ENCODE measurements at regions not wholly inside any gene's neighbourhood (a gene's known extent, or its start where the extent isn't known, plus 50 kb on each side); places are given as distances from the start of the nearest gene placed in this dataset.

DNA sequence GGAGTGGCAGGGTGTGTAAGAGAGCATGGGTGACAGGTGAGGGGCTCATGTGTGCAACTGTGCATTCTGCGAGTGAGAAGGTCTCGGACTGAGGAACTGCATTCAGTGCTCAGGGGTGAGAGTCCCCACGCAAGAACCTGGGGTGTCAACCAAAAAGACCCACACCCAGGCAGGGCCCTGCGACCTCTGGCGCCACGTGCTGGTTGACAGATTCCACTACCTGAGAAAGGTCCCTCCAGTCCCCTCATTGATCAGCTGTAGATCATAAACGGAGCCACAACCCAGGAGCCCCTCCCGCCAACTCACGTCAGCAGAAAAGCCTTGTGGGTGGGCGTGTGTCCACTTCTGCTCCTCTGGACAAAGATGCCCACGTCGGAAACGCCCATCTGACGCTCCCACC is 98.7 kb downstream of the ASCL4 start (continued):
- TF ChIP-seq RAD21 (IDR thresholded peaks at IDR 0.05; ENCODE audit: low read depth) = no peak

GRCh38 chr12:107875786-107876185 is 101.3 kb downstream of the ASCL4 start:
- Histone ChIP-seq H3K36me3 (ENCODE audit: control insufficient read depth in 1 of 2, insufficient read depth in 2 of 2, low read length in 2 of 2) (no peaks in the 10 kb centered on the region), H3K9ac (ENCODE audit: low read length) (no peak overlapping the region), H3K4me3 (replicated peaks in 1 of 2; ENCODE audit: low read depth in 1 of 2, low read length in 2 of 2) (no peak overlapping the region)

More at GRCh38 chr12:107875786-107876185, 101.3 kb downstream of the ASCL4 start:
- no TSS peak for BruUV-seq (replicated peaks)
- Histone ChIP-seq H3K27ac (ENCODE audit: low read depth, low read length) (no peak overlapping the region), H3K4me2 (ENCODE audit: low read length) (no peak overlapping the region), H3K9me2 (ENCODE audit: insufficient read depth) (no peaks in the 10 kb centered on the region), H4K20me1 (ENCODE audit: insufficient read depth) (no peaks in the 10 kb centered on the region), H3K9me3 (ENCODE audit: control insufficient read depth in 1 of 2, insufficient read depth in 1 of 2, low read depth in 1 of 2, low read length in 2 of 2) (no peaks in the 10 kb centered on the region), H3K79me2 (ENCODE audit: insufficient read depth, low read length) (no peaks in the 10 kb centered on the region), H3K4me1 (ENCODE audit: control insufficient read depth in 1 of 2, insufficient read depth in 2 of 2, low read length in 2 of 2) (no peaks in the 10 kb centered on the region), H3K27me3 (ENCODE audit: insufficient read depth, low read length) (peaks cover 26% of the 10 kb centered on the region), H2AFZ (ENCODE audit: low read depth, low read length, poor library complexity, severe bottlenecking) (no peak overlapping the region)
- ATAC-seq = no peak
- intact Hi-C loops (cut with micrococcal nuclease) = no loop called here
- RAD21 ChIA-PET (ENCODE audit: low non-redundant PET in 1 of 2, low total read pairs in 2 of 2, uncharacterized antibody in 2 of 2, unreplicated experiment in 2 of 2) = no interaction called here
- TF ChIP-seq ZFX (IDR thresholded peaks at IDR 0.05) = no peak
- no peak for TF ChIP-seq CBX3 (IDR thresholded peaks at IDR 0.05; ENCODE audit: low read depth)
- TF ChIP-seq FOSL1 (IDR thresholded peaks at IDR 0.05; ENCODE audit: low read depth) = no peak
- TF ChIP-seq EZH2 (IDR thresholded peaks at IDR 0.05) = no peak
- TF ChIP-seq, protein P1, sequence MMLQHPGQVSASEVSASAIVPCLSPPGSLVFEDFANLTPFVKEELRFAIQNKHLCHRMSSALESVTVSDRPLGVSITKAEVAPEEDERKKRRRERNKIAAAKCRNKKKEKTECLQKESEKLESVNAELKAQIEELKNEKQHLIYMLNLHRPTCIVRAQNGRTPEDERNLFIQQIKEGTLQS (IDR thresholded peaks at IDR 0.05) = no peak
- TF ChIP-seq EGR1 (IDR thresholded peaks at IDR 0.05; ENCODE audit: low read depth) = no peak
- TF ChIP-seq SRF (IDR thresholded peaks at IDR 0.05; ENCODE audit: low read depth) = no peak
- TF ChIP-seq POLR2AphosphoS5 (IDR thresholded peaks at IDR 0.05; ENCODE audit: low read depth, low read length) = no peak
- no peak for TF ChIP-seq RAD21 (IDR thresholded peaks at IDR 0.05; ENCODE audit: low read depth)
- no peak for TF ChIP-seq EZH2phosphoT487 (IDR thresholded peaks at IDR 0.05; ENCODE audit: borderline replicate concordance)
- no peak for TF ChIP-seq JUND (IDR thresholded peaks at IDR 0.05)
- no peak for TF ChIP-seq YY1 (IDR thresholded peaks at IDR 0.05; ENCODE audit: extremely low read depth, insufficient replicate concordance, low read depth, low read length)
- no peak for DNase-seq (ENCODE audit: low read depth, low spot score)
- POLR2A ChIA-PET = no interaction called here
- CTCF ChIA-PET = no interaction called here

Measured in HCT116 (cell line).